OCI-LY1 (cell line): ENCODE measurements at regions not wholly inside any gene's neighbourhood (a gene's known extent, or its start where the extent isn't known, plus 50 kb on each side); places are given as distances from the start of the nearest gene placed in this dataset.

Experiments used
- H2AFZ ChIP-seq: fragments of 200-600 bp; sonication (generic), shearing (Covaris generic); 2 replicates; pipeline ENCODE4 v1.6.0; 2014; ENCODE audit warnings: antibody characterized with exemption, mild to moderate bottlenecking, low read length
- H3F3A ChIP-seq: fragments of 200-600 bp; sonication (generic), shearing (Covaris generic); 2 replicates; pipeline ENCODE4 v1.6.0; 2014; ENCODE audit warnings: mild to moderate bottlenecking, antibody characterized with exemption, low read length, moderate library complexity; ENCODE audit not compliant: insufficient read depth
- H3K27ac ChIP-seq: fragments of 200-600 bp; sonication (generic); 2 replicates; pipeline ENCODE4 v1.5.1; 2014; ENCODE audit warnings: low read length, mixed run types, mild to moderate bottlenecking, low read depth; ENCODE audit not compliant: poor library complexity, severe bottlenecking
- H3K27me3 ChIP-seq: fragments of 200-600 bp; sonication (generic); 2 replicates; pipeline ENCODE4 v1.6.0; 2014; ENCODE audit warnings: antibody characterized with exemption, mild to moderate bottlenecking, low read length, moderate library complexity; ENCODE audit not compliant: insufficient read depth
- H3K36me3 ChIP-seq: fragments of 200-600 bp; sonication (generic); 2 replicates; pipeline ENCODE4 v1.6.1; 2014; ENCODE audit warnings: mild to moderate bottlenecking, antibody characterized with exemption, low read length, moderate library complexity, mixed read lengths; ENCODE audit not compliant: insufficient read depth
- H3K4me1 ChIP-seq: fragments of 200-600 bp; sonication (generic); 2 replicates; pipeline ENCODE4 v1.5.1; 2014; ENCODE audit warnings: mild to moderate bottlenecking, low read length, moderate library complexity; ENCODE audit not compliant: insufficient read depth, severe bottlenecking
- H3K4me2 ChIP-seq: fragments of 200-600 bp; sonication (generic), shearing (Covaris generic); 2 replicates; pipeline ENCODE4 v1.6.1; 2014; ENCODE audit warnings: low read length
- H3K4me3 ChIP-seq: fragments of 200-600 bp; sonication (generic); 2 replicates; pipeline ENCODE4 v1.5.1; 2014; ENCODE audit warnings: low read length, low read depth, mild to moderate bottlenecking, mixed read lengths; ENCODE audit not compliant: poor library complexity, severe bottlenecking
- H3K79me2 ChIP-seq: fragments of 200-600 bp; shearing (Covaris generic); 2 replicates; pipeline ENCODE4 v1.6.1; 2016; ENCODE audit warnings: mixed run types, low read length, mixed read lengths; ENCODE audit not compliant: insufficient read depth
- H3K9ac ChIP-seq: fragments of 200-600 bp; sonication (generic), shearing (Covaris generic); 2 replicates; pipeline ENCODE4 v1.6.1; 2014; ENCODE audit warnings: mild to moderate bottlenecking, low read length, mixed read lengths
- H3K9me2 ChIP-seq: fragments of 200-600 bp; sonication (generic), shearing (Covaris generic); 2 replicates; pipeline ENCODE4 v1.6.1; 2014; ENCODE audit warnings: low read depth, mild to moderate bottlenecking, low read length, mixed read lengths
- H3K9me3 ChIP-seq: fragments of 200-600 bp; shearing (Covaris generic); 2 replicates; pipeline ENCODE4 v1.6.1; 2014; ENCODE audit warnings: low read length, mixed read lengths
- H4K20me1 ChIP-seq: fragments of 200-600 bp; sonication (generic), shearing (Covaris generic); 2 replicates; pipeline ENCODE4 v1.6.0; 2016; ENCODE audit warnings: mild to moderate bottlenecking, low read length; ENCODE audit not compliant: insufficient read depth
- CTCF ChIP-seq: fragments of 200-600 bp; sonication (generic), shearing (Covaris generic); IDR thresholded peaks from 2 replicates; pipeline ENCODE4 v1.5.1; 2017; ENCODE audit warnings: mild to moderate bottlenecking, antibody characterized with exemption, low read length, moderate library complexity, mixed read lengths
- EZH2 ChIP-seq: fragments of 200-600 bp; sonication (generic), shearing (Covaris generic); IDR thresholded peaks from 2 replicates; pipeline ENCODE4 v1.8.0; 2017; ENCODE audit warnings: borderline replicate concordance, mixed run types, mild to moderate bottlenecking, antibody characterized with exemption, low read length, moderate library complexity, mixed read lengths

GRCh38 chr3:102790747-102791325 lies 356.0 kb downstream of the ZPLD1 start:
- no peak overlapping the region for H2AFZ ChIP-seq
- no peaks in the 10 kb centered on the region for H3K36me3 ChIP-seq
- H3K4me2 ChIP-seq = no peak overlapping the region
- H3K4me1 ChIP-seq = no peaks in the 10 kb centered on the region
- H3K4me3 ChIP-seq = no peak overlapping the region
- no peaks in the 10 kb centered on the region for H4K20me1 ChIP-seq
- H3K27ac ChIP-seq = no peak overlapping the region
- H3K9me2 ChIP-seq = no peaks in the 10 kb centered on the region
- no peak overlapping the region for H3K9ac ChIP-seq
- no peaks in the 10 kb centered on the region for H3K9me3 ChIP-seq
- no peaks in the 10 kb centered on the region for H3F3A ChIP-seq
- no peaks in the 10 kb centered on the region for H3K79me2 ChIP-seq
- TF ChIP-seq EZH2 (no peak), CTCF (no peak)
- no peaks in the 10 kb centered on the region for H3K27me3 ChIP-seq

- no peaks in the 10 kb centered on the region for H3K9me2 ChIP-seq
Observed at GRCh38 chr3:102791641-102792589, 357.1 kb downstream of the ZPLD1 start.

GRCh38 chr3:102796804-102797203 lies 362.0 kb downstream of the ZPLD1 start:
- Histone ChIP-seq H3K4me2 (no peak overlapping the region), H3K9ac (no peak overlapping the region), H3K9me2 (no peaks in the 10 kb centered on the region), H3K36me3 (no peaks in the 10 kb centered on the region), H3K27ac (no peak overlapping the region), H3K4me1 (no peaks in the 10 kb centered on the region), H4K20me1 (no peaks in the 10 kb centered on the region), H3K9me3 (no peaks in the 10 kb centered on the region), H2AFZ (no peak overlapping the region), H3K4me3 (no peak overlapping the region), H3K27me3 (no peaks in the 10 kb centered on the region), H3F3A (no peaks in the 10 kb centered on the region), H3K79me2 (no peaks in the 10 kb centered on the region)
- TF ChIP-seq EZH2 = no peak
- TF ChIP-seq CTCF = no peak

More at GRCh38 chr3:102791641-102792589, 357.1 kb downstream of the ZPLD1 start:
- Histone ChIP-seq H3K9me3 (no peaks in the 10 kb centered on the region), H3K27me3 (no peaks in the 10 kb centered on the region), H4K20me1 (no peaks in the 10 kb centered on the region), H3K36me3 (no peaks in the 10 kb centered on the region), H3K27ac (no peak overlapping the region), H2AFZ (no peak overlapping the region), H3F3A (no peaks in the 10 kb centered on the region), H3K4me2 (no peak overlapping the region), H3K4me3 (no peak overlapping the region), H3K4me1 (no peaks in the 10 kb centered on the region), H3K79me2 (no peaks in the 10 kb centered on the region), H3K9ac (no peak overlapping the region)
- no peak for TF ChIP-seq CTCF
- TF ChIP-seq EZH2 = no peak
